Suprapubic skin (tissue), 4 donors: ENCODE measurements at regions not wholly inside any gene's neighbourhood (a gene's known extent, or its start where the extent isn't known, plus 50 kb on each side); places are given as distances from the start of the nearest gene placed in this dataset.

Experiments
- DNase-seq, 2 donors: peaks; one replicate each; pipeline ENCODE4 v3.0.0-alpha.2; 2019; ENCODE audit warnings: low spot score in 2 of 2
- H3K27ac ChIP-seq: fragments of 200-600 bp; sonication (generic); one replicate; pipeline ENCODE4 v1.5.1; 2019
- H3K27me3 ChIP-seq: fragments of 200-600 bp; sonication (generic); one replicate; pipeline ENCODE4 v1.5.1; 2019
- H3K36me3 ChIP-seq: fragments of 200-600 bp; sonication (generic); one replicate; pipeline ENCODE4 v1.5.1; 2019
- H3K4me1 ChIP-seq: fragments of 200-600 bp; sonication (generic); one replicate; pipeline ENCODE4 v1.5.1; 2019
- H3K4me3 ChIP-seq: fragments of 200-600 bp; sonication (generic); one replicate; pipeline ENCODE4 v1.5.1; 2019; ENCODE audit warnings: mild to moderate bottlenecking
- H3K9me3 ChIP-seq: fragments of 200-600 bp; sonication (generic); one replicate; pipeline ENCODE4 v1.5.1; 2019
- EP300 ChIP-seq: sonication (generic); formaldehyde crosslinking; IDR thresholded peaks from one replicate; pipeline ENCODE4 v1.6.1; 2017; ENCODE audit warnings: antibody characterized with exemption
- POLR2A ChIP-seq, 2 donors: fragments of 450-650 bp; IDR thresholded peaks; one replicate each; pipeline ENCODE4 v1.6.1; 2017; ENCODE audit warnings: antibody characterized with exemption in 2 of 2, mild to moderate bottlenecking in 2 of 2, moderate library complexity in 2 of 2
- POLR2AphosphoS5 ChIP-seq, 3 donors: sonication (generic); formaldehyde crosslinking; IDR thresholded peaks; one replicate each; pipeline ENCODE4 v1.6.1; 2017; ENCODE audit warnings: antibody characterized with exemption in 3 of 3
- WGBS: methylation state at CpG from one replicate; pipeline ENCODE4 v1.1.5; 2018; 5-methylcytosine and 5-hydroxymethylcytosine counted together
- TF ChIP-seq, protein P1 (sequence below), 2 donors: fragments of 200-600 bp in 1 of 2; fragments of 450-650 bp in 1 of 2; sonication (generic) in 1 of 2; IDR thresholded peaks; one replicate each; pipeline ENCODE4 v1.5.1; 2016 to 2019; ENCODE audit warnings: antibody characterized with exemption in 2 of 2, mild to moderate bottlenecking in 1 of 2, moderate library complexity in 1 of 2

DNA sequence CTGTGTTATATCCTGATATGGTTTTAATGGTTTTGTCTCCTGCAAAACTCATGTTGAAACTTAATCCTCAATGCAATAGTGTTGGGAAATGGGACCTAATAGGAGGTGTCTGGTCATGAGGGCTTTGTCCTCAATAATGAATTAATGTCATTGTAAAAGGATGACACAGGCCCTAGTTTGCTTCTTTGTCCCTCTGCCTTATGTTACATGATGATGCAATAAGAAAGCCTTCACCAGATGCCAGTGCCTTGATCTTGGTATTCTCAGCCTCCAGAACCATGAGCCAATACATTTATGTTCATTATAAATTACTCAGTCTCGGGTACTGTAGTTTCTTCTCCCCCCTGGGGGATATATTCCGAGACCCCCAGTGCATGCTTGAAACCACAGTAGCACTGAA is 1247.4 kb upstream of the SORCS1 start:
- Histone ChIP-seq H3K36me3 (no peaks in the 10 kb centered on the region), H3K9me3 (no peaks in the 10 kb centered on the region), H3K27ac (no peak overlapping the region), H3K4me3 (no peak overlapping the region), H3K27me3 (no peaks in the 10 kb centered on the region), H3K4me1 (no peaks in the 10 kb centered on the region)
- no peak for TF ChIP-seq POLR2AphosphoS5 (IDR thresholded peaks at IDR 0.05)
- WGBS: 78% methylated on average over 2 of the region's 2 CpGs
- DNase-seq: no peak

DNA sequence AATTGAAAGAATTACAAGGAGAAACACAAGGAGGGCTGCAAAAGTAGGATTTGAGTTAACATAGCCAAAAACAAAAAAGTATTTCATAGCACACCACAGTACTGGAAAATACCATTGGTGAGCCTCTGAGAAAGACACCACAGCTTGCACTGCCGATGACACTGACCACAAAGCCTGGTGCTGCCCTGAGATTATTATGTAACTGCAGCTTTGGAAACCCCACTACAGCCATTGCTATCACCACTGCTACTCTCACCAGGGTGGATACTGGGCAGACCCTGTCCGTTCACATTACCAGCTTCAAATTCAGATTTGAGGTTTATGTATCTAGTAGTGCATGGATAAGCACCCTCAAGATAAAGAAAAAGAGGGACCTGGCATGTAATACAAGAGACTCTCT is 1246.7 kb upstream of the SORCS1 start:
- DNase-seq: no peak
- Histone ChIP-seq H3K27ac (no peak overlapping the region), H3K9me3 (no peaks in the 10 kb centered on the region), H3K27me3 (no peaks in the 10 kb centered on the region), H3K4me1 (no peaks in the 10 kb centered on the region), H3K36me3 (no peaks in the 10 kb centered on the region), H3K4me3 (no peak overlapping the region)
- no peak for TF ChIP-seq POLR2A (IDR thresholded peaks at IDR 0.05)
- TF ChIP-seq, protein P1, sequence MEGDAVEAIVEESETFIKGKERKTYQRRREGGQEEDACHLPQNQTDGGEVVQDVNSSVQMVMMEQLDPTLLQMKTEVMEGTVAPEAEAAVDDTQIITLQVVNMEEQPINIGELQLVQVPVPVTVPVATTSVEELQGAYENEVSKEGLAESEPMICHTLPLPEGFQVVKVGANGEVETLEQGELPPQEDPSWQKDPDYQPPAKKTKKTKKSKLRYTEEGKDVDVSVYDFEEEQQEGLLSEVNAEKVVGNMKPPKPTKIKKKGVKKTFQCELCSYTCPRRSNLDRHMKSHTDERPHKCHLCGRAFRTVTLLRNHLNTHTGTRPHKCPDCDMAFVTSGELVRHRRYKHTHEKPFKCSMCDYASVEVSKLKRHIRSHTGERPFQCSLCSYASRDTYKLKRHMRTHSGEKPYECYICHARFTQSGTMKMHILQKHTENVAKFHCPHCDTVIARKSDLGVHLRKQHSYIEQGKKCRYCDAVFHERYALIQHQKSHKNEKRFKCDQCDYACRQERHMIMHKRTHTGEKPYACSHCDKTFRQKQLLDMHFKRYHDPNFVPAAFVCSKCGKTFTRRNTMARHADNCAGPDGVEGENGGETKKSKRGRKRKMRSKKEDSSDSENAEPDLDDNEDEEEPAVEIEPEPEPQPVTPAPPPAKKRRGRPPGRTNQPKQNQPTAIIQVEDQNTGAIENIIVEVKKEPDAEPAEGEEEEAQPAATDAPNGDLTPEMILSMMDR (IDR thresholded peaks at IDR 0.05): no peak
- no peak for TF ChIP-seq POLR2AphosphoS5 (IDR thresholded peaks at IDR 0.05)
- 73% methylated on average over 2 of the region's 2 CpGs for WGBS

DNA sequence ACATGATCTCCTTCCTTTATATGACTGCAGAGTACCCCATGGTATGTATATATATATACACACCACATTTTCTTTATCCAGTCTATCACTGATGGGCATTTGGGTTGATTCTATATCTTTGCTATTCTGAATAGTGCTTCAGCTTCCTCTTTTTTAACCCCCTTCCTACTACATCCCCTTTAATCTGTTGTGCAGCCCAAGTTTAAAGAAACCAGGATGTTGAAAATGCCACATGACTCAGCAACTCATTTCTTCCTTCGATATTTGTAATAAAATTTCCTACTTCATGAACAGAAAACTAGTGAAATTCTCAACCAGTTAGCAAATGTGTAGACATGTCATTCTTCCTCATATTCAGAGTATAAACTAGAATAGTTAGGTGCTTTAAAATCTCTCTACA is 1245.7 kb upstream of the SORCS1 start:
- DNase-seq: no peak
- Histone ChIP-seq H3K27me3 (no peaks in the 10 kb centered on the region), H3K9me3 (no peaks in the 10 kb centered on the region), H3K36me3 (no peaks in the 10 kb centered on the region), H3K4me1 (no peaks in the 10 kb centered on the region), H3K27ac (no peak overlapping the region), H3K4me3 (no peak overlapping the region)
- TF ChIP-seq EP300 (no peak), POLR2AphosphoS5 (IDR thresholded peaks at IDR 0.05) (no peak), POLR2A (IDR thresholded peaks at IDR 0.05) (no peak)
- TF ChIP-seq, protein P1 (IDR thresholded peaks at IDR 0.05): no peak
- 56% methylated on average over 1 of the region's 1 CpG for WGBS

DNA sequence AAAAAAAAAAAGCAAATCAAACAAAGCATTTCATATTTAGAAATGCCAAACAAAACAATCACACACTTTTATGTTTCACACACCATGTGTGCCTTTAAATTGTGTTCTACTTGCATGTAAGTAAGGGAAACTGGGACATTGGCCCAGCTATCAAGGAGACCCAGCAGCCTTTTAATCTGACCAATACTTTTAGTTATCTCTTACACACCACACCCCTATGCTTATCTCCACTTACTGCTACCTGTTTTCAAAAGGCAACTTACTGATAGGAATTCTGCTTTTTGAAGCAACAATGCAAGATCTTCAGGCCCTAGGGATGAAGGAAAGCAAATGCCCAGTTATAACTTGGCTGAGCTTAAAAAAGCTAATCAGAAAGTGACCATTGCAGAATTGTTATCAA is 1244.8 kb upstream of the SORCS1 start:
- H3K27me3 ChIP-seq: no peaks in the 10 kb centered on the region
- no peaks in the 10 kb centered on the region for H3K9me3 ChIP-seq
- no peak for DNase-seq
- no peaks in the 10 kb centered on the region for H3K36me3 ChIP-seq
- no peaks in the 10 kb centered on the region for H3K4me1 ChIP-seq
- no peak overlapping the region for H3K4me3 ChIP-seq
- H3K27ac ChIP-seq: no peak overlapping the region
- TF ChIP-seq, protein P1 (IDR thresholded peaks at IDR 0.05): no peak
- TF ChIP-seq EP300 (no peak), POLR2AphosphoS5 (IDR thresholded peaks at IDR 0.05) (no peak), POLR2A (IDR thresholded peaks at IDR 0.05) (no peak)

DNA sequence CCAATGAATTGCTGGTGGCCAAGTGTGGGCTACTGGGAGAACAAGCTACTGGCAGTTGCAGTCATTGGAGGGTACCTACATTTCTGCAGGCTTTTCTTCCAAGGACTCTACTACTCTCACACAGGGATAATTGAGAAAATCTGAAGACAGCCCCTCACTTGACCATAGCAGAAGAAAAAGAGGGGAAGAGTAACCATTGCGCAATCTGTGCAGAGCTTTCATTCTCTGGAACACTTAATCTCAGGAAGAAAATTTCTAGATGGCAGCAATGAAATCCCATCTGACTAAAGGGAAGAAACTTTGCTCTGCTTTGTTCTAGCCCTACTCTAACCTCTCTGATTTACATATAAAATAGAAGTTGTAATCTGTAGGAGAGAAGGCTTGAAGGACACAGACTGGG is 1239.6 kb upstream of the SORCS1 start:
- Histone ChIP-seq H3K27ac (no peak overlapping the region), H3K4me3 (no peak overlapping the region), H3K4me1 (no peaks in the 10 kb centered on the region), H3K9me3 (no peaks in the 10 kb centered on the region), H3K27me3 (no peaks in the 10 kb centered on the region), H3K36me3 (no peaks in the 10 kb centered on the region)
- no peak for DNase-seq
- 100% methylated on average over 1 of the region's 1 CpG for WGBS
- no peak for TF ChIP-seq EP300
- TF ChIP-seq, protein P1 (IDR thresholded peaks at IDR 0.05): no peak
- no peak for TF ChIP-seq POLR2A (IDR thresholded peaks at IDR 0.05)
- TF ChIP-seq POLR2AphosphoS5 (IDR thresholded peaks at IDR 0.05): no peak

DNA sequence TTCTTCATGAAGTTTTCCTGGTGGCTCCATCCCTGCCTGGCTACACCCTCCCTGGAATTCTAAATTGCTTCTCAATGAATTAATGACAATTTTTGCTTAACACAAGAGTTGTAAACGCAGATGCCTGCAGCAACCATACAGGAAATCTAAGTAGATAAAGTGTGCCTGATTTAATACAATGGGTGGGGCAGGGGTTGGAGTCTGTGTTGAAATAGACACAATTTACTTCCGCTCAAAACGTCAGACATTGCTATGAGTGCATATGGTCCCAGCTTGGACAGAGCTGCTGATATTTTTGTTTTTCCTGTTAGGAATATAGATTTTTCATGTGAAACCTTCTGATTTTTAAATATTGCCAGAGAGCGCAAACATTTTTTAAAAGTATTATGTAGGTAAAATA is 1235.0 kb upstream of the SORCS1 start:
- TF ChIP-seq, protein P1 (IDR thresholded peaks at IDR 0.05): no peak
- TF ChIP-seq POLR2AphosphoS5 (IDR thresholded peaks at IDR 0.05) (no peak), POLR2A (IDR thresholded peaks at IDR 0.05) (no peak), EP300 (no peak)
- no peaks in the 10 kb centered on the region for H3K4me1 ChIP-seq
- no peaks in the 10 kb centered on the region for H3K36me3 ChIP-seq
- H3K9me3 ChIP-seq: no peaks in the 10 kb centered on the region
- no peak overlapping the region for H3K27ac ChIP-seq
- H3K27me3 ChIP-seq: no peaks in the 10 kb centered on the region
- H3K4me3 ChIP-seq: no peak overlapping the region
- WGBS: 73% methylated on average over 4 of the region's 4 CpGs
- DNase-seq: no peak
